ENCODE measurements at regions not wholly inside any gene's neighbourhood (a gene's known extent, or its start where the extent isn't known, plus 50 kb on each side); places are given as distances from the start of the nearest gene placed in this dataset.

DNA sequence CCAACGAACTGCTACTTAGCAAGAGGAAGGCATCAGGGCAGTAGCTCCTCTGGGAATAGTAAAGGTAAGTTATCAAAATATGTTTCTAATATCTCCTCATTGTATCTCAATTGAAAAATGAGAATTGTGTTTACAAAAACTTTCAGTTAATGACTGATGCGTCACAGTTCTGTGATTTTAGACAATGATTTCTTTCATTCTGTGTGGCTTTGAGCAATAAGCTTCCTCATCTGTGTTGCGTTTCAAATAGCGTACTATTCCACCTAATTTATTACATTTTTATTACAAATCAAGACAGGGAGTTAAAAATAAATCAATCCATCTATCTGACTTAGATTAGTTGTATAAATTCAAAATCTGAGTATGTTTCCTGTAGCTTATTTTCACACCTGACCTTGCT is 145.0 kb downstream of the CAAP1 start:
- intact Hi-C loops (cut with DNase I), result loop anchor here in 1 of 4 donors (10.0 kb wide), 1 partner anchor 107 kb away; no protein-coding TSS in a partner anchor
- Histone ChIP-seq H3K4me3 (no peak overlapping the region), H3K36me3 (no peaks in the 10 kb centered on the region), H3K9me3 (no peaks in the 10 kb centered on the region), H3K4me1 (ENCODE audit: insufficient read depth) (no peaks in the 10 kb centered on the region), H3K27ac (no peak overlapping the region), H3K27me3 (no peaks in the 10 kb centered on the region)
- 90 to 91% (median 90%) methylated on average over 4 of the region's 4 CpGs for WGBS, 3 donors
- DNase-seq, result no peak
- TF ChIP-seq EP300 (IDR thresholded peaks at IDR 0.05), result no peak
- no peak for TF ChIP-seq POLR2A (IDR thresholded peaks at IDR 0.05)
- no peak for TF ChIP-seq CTCF (IDR thresholded peaks at IDR 0.05)

GRCh38 chr9:26746357-26747072 is 146.1 kb downstream of the CAAP1 start:
- Histone ChIP-seq H3K9me3 (no peaks in the 10 kb centered on the region), H3K4me3 (no peak overlapping the region), H3K36me3 (no peaks in the 10 kb centered on the region), H3K27me3 (no peaks in the 10 kb centered on the region), H3K4me1 (ENCODE audit: insufficient read depth) (no peaks in the 10 kb centered on the region), H3K27ac (no peak overlapping the region)
- no peak for DNase-seq
- intact Hi-C loops (cut with DNase I), result loop anchor here in 1 of 4 donors (10.0 kb wide), 1 partner anchor 108 kb away; no protein-coding TSS in a partner anchor
- TF ChIP-seq EP300 (IDR thresholded peaks at IDR 0.05) (no peak), CTCF (IDR thresholded peaks at IDR 0.05) (no peak), POLR2A (IDR thresholded peaks at IDR 0.05) (no peak)
- 81 to 86% (median 82%) methylated on average over 4 of the region's 4 CpGs for WGBS, 3 donors

DNA sequence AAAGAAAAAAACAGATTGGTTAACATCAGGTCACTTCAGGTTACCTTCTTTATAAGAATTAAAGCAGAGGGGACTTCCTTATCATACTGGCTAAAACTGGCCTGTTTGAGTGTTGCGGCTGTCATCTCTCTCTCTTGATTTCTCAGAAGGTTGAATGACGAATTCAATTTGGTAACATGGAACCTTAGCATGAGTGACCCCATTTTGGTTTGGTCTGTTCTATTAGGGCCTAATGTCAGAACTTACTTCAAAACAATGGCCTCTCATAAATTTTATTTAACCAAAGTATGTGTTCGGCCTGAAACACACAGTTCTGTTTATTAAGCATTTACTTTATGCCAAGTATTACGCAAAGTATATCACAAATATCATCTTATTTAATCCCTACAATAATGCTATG is 147.5 kb downstream of the CAAP1 start:
- no peaks in the 10 kb centered on the region for H3K36me3 ChIP-seq
- 92 to 95% (median 92%) methylated on average over 4 of the region's 4 CpGs for WGBS, 3 donors
- H3K9me3 ChIP-seq, result no peaks in the 10 kb centered on the region
- DNase-seq, result no peak
- intact Hi-C loops (cut with DNase I), result loop anchor here in 1 of 4 donors (10.0 kb wide), 1 partner anchor 110 kb away; no protein-coding TSS in a partner anchor
- H3K4me3 ChIP-seq, result no peak overlapping the region
- no peak overlapping the region for H3K27ac ChIP-seq
- no peaks in the 10 kb centered on the region for H3K4me1 ChIP-seq (ENCODE audit: insufficient read depth)
- no peaks in the 10 kb centered on the region for H3K27me3 ChIP-seq
- TF ChIP-seq POLR2A (IDR thresholded peaks at IDR 0.05) (no peak), CTCF (IDR thresholded peaks at IDR 0.05) (no peak), EP300 (IDR thresholded peaks at IDR 0.05) (no peak)

GRCh38 chr9:26744191-26744965 is 148.2 kb downstream of the CAAP1 start:
- WGBS, 3 donors, result 27 to 37% (median 36%) methylated on average over 2 of the region's 2 CpGs
- intact Hi-C loops (cut with DNase I), result loop anchor here in 1 of 4 donors (10.0 kb wide), 1 partner anchor 110 kb away; no protein-coding TSS in a partner anchor
- TF ChIP-seq POLR2A (IDR thresholded peaks at IDR 0.05), result no peak
- TF ChIP-seq EP300 (IDR thresholded peaks at IDR 0.05), result no peak
- peak; percentile 23 to 55 (median 30) for TF ChIP-seq CTCF (IDR thresholded peaks at IDR 0.05)
- Histone ChIP-seq H3K4me3 (no peak overlapping the region), H3K4me1 (ENCODE audit: insufficient read depth) (no peaks in the 10 kb centered on the region), H3K27ac (no peak overlapping the region), H3K9me3 (no peaks in the 10 kb centered on the region), H3K27me3 (no peaks in the 10 kb centered on the region), H3K36me3 (no peaks in the 10 kb centered on the region)
- no peak for DNase-seq
